ENCODE measurements at regions not wholly inside any gene's neighbourhood (a gene's known extent, or its start where the extent isn't known, plus 50 kb on each side); places are given as distances from the start of the nearest gene placed in this dataset.

DNA sequence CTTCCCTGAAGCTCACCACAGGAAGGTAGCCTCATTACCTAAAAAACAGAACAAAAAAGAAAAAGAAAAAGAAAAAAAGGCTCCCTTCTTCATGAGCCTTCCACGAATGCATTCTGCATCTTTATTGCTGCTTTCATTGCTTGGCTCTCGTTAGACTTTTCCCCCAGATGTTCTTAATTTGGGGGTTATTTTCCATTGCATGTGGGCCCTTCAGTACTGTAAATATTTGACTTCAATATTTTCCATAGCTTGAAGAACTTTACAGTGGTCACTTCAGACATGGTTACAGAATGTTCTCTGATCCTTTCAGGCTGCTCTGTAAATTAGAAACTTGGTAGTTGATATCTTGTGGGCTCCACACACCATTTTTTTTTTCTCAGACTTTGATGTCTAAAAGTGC, 65.6 kb upstream of the COPS8 start:
- DNase-seq: no peak

GRCh38 chr2:237022533-237022932, 63.2 kb upstream of the COPS8 start:
- DNase-seq: no peak

DNA sequence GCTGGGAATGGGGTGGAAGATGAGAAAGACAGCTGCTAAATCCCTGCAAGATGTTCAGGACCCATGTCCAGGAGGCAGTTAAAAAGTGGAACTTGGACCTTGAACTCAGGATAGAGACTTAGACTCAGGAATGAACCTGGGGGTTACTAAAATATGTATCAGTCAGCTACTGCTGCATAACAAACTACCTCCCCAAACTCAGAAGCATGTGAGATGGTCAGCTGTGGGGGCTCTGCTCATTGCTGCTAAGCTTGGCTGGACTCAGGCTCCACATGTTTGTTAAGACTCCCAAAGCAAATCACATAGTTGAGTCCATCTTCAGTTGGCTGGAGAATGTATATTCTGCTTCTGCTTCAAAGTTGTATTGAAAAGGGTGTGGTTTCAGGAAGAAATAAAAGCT, 61.4 kb upstream of the COPS8 start:
- DNase-seq: no peak

- no peak for DNase-seq
These were observed 60.4 kb upstream of the COPS8 start for GRCh38 chr2:237025090-237025865.

GRCh38 chr2:237026981-237027711, 58.5 kb upstream of the COPS8 start:
- DNase-seq: peak; percentile 68

DNA sequence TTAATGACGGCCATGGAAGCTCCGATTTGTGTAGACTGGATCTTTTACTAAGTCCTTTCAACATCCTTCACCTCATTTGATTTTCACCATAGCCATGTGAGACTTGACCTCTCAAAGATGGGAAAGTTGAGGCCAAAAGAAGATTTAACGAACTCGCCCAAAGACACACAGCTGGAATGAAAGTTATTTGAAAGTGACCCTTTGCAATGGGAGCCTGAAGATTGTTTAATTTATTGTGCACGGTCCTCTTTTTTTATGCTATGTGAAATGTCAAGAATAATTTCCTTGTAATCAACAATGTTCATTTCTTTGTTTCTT, 58.0 kb upstream of the COPS8 start:
- DNase-seq: no peak

DNA sequence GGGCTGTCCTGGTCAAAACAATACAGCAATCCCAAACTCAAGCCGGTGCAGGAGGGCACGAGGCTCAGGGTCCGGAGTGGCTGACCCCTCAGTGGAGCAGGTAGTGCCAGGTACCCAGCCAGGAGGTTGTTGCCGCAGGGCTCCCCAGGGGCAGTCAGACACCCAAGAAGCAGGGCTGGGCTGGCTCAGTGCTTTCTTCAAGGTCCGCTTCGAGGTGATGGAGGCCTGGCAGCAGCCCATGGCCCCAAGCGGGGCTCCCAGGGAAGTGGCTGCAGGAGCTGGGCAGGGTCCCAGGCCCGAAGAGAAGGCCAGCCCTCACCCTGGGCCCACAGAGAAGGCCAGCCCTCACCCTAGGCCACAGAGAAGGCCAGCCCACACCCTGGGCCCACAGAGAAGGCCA, 55.3 kb upstream of the COPS8 start:
- no peak for DNase-seq

DNA sequence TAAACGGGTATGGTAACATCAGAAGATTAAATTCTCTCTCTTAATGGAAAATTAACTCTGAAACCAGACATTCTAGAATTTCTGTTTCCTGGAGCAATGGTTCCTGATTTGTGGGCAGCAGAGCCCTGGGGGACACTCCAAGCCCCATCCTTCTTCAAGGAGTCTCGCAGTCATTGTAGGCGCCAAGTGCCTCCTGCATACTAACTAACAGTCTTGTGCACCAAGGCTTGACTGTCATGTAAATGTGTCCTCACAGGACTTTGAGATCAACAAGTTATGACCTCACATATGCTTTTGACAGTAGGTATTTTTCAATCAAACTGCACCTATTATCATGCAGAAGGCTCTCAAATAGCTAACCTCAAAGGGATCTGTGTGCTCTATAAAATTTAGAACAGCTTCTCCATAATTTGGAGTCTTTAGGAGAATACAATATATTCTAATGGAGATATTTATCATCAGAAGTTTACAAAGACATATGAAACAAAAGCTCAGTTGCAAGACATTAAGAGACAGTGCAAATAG, 52.1 kb upstream of the COPS8 start:
- no peak for DNase-seq

GRCh38 chr2:237035781-237036475, 49.8 kb upstream of the COPS8 start:
- DNase-seq: no peak

Measured in activated effector memory CD4-positive, alpha-beta T cell treated with anti-CD3 and anti-CD28 coated beads, Interleukin-2, amount 50 U/mL, for 16 hours (primary cell).